DND-41 (cell line): ENCODE measurements at regions not wholly inside any gene's neighbourhood (a gene's known extent, or its start where the extent isn't known, plus 50 kb on each side); places are given as distances from the start of the nearest gene placed in this dataset.

Source experiments
- ATAC-seq: fragments of 200-7000 bp; cut with Tn5 transposase; 3 replicates; pipeline ENCODE4 v1.9.1; 2021; ENCODE audit warnings: low read depth; ENCODE audit not compliant: insufficient read depth
- DNase-seq: peaks from one replicate; pipeline ENCODE4 v3.0.0-alpha.2; 2020
- H2AFZ ChIP-seq: 2 replicates; pipeline ENCODE4 v1.6.0; 2012; ENCODE audit warnings: low read depth, low read length
- H3K27ac ChIP-seq: 2 replicates; pipeline ENCODE4 v1.5.1; 2012; ENCODE audit warnings: low read length, inconsistent platforms
- H3K27me3 ChIP-seq: fragments of 200-600 bp; sonication (generic); 2 replicates; pipeline ENCODE4 v1.6.0; 2012; ENCODE audit warnings: low read length, mild to moderate bottlenecking, inconsistent platforms; ENCODE audit not compliant: insufficient read depth, poor library complexity
- H3K36me3 ChIP-seq: 2 replicates; pipeline ENCODE4 v1.5.1; 2012; ENCODE audit warnings: low read length, inconsistent platforms; ENCODE audit not compliant: insufficient read depth
- H3K4me1 ChIP-seq: 2 replicates; pipeline ENCODE4 v1.5.1; 2012; ENCODE audit warnings: mild to moderate bottlenecking, low read length; ENCODE audit not compliant: insufficient read depth
- H3K4me2 ChIP-seq: 2 replicates; pipeline ENCODE4 v1.6.0; 2012; ENCODE audit warnings: mild to moderate bottlenecking, moderate library complexity, low read length, inconsistent platforms; ENCODE audit not compliant: insufficient read depth
- H3K4me3 ChIP-seq, 2 experiments: fragments of 200-600 bp in 1 of 2; shearing (Covaris generic) in 1 of 2; 2 replicates each; pipeline ENCODE4 v1.5.1; 2012 to 2016; ENCODE audit warnings: inconsistent platforms in 2 of 2, low read length in 2 of 2, mild to moderate bottlenecking in 2 of 2, low read depth in 1 of 2, moderate library complexity in 1 of 2
- H3K79me2 ChIP-seq: 2 replicates; pipeline ENCODE4 v1.6.0; 2012; ENCODE audit warnings: low read length, inconsistent platforms; ENCODE audit not compliant: insufficient read depth
- H3K9ac ChIP-seq: 2 replicates; pipeline ENCODE4 v1.6.0; 2012; ENCODE audit warnings: low read depth, mild to moderate bottlenecking, inconsistent platforms, low read length, moderate library complexity
- H3K9me3 ChIP-seq: 2 replicates; pipeline ENCODE4 v1.5.1; 2012; ENCODE audit warnings: low read length, moderate library complexity, mild to moderate bottlenecking, inconsistent platforms; ENCODE audit not compliant: insufficient read depth, severe bottlenecking
- H4K20me1 ChIP-seq: 2 replicates; pipeline ENCODE4 v1.6.0; 2012; ENCODE audit warnings: low read length; ENCODE audit not compliant: insufficient read depth
- CTCF ChIP-seq: IDR thresholded peaks from 2 replicates; pipeline ENCODE4 v1.5.1; 2012; ENCODE audit warnings: borderline replicate concordance, low read length, moderate library complexity, mild to moderate bottlenecking; ENCODE audit not compliant: poor library complexity, severe bottlenecking; ENCODE audit errors: extremely low read depth
- EZH2 ChIP-seq: IDR thresholded peaks from 3 replicates; pipeline ENCODE4 v1.6.1; 2012; ENCODE audit warnings: borderline replicate concordance, low read depth, mild to moderate bottlenecking, moderate library complexity, low read length, inconsistent platforms; ENCODE audit not compliant: severe bottlenecking

GRCh38 chr15:62928242-62928999 is 114.1 kb upstream of the TPM1 start:
- H2AFZ ChIP-seq, result no peak overlapping the region
- H3K4me2 ChIP-seq, result no peak overlapping the region
- no peaks in the 10 kb centered on the region for H3K4me1 ChIP-seq
- no peaks in the 10 kb centered on the region for H3K9me3 ChIP-seq
- no peak overlapping the region for H3K9ac ChIP-seq
- DNase-seq (no peak), ATAC-seq (no peak)
- no peak overlapping the region for H3K4me3 ChIP-seq
- H3K79me2 ChIP-seq, result no peaks in the 10 kb centered on the region
- no peaks in the 10 kb centered on the region for H4K20me1 ChIP-seq
- no peaks in the 10 kb centered on the region for H3K36me3 ChIP-seq
- no peak overlapping the region for H3K27ac ChIP-seq
- no peak for TF ChIP-seq CTCF
- TF ChIP-seq EZH2, result no peak
- H3K27me3 ChIP-seq, result no peaks in the 10 kb centered on the region

GRCh38 chr15:62929000-62929357 is 113.6 kb upstream of the TPM1 start:
- ATAC-seq (no peak), DNase-seq (no peak)
- no peak overlapping the region for H3K9ac ChIP-seq
- H3K27me3 ChIP-seq, result no peaks in the 10 kb centered on the region
- no peaks in the 10 kb centered on the region for H3K4me1 ChIP-seq
- no peak overlapping the region for H2AFZ ChIP-seq
- H4K20me1 ChIP-seq, result no peaks in the 10 kb centered on the region
- no peaks in the 10 kb centered on the region for H3K36me3 ChIP-seq
- H3K27ac ChIP-seq, result no peak overlapping the region
- TF ChIP-seq CTCF (no peak), EZH2 (no peak)
- H3K4me2 ChIP-seq, result no peak overlapping the region
- H3K4me3 ChIP-seq, result no peak overlapping the region
- H3K9me3 ChIP-seq, result no peaks in the 10 kb centered on the region
- no peaks in the 10 kb centered on the region for H3K79me2 ChIP-seq

- no peak overlapping the region for H3K27ac ChIP-seq
Measured at GRCh38 chr15:62931650-62932049, 110.9 kb upstream of the TPM1 start.

More at GRCh38 chr15:62931650-62932049, 110.9 kb upstream of the TPM1 start:
- Histone ChIP-seq H3K4me3 (no peak overlapping the region), H3K9me3 (no peaks in the 10 kb centered on the region), H3K27me3 (peaks cover 8% of the 10 kb centered on the region), H4K20me1 (no peaks in the 10 kb centered on the region), H2AFZ (no peak overlapping the region), H3K4me2 (no peak overlapping the region), H3K79me2 (no peaks in the 10 kb centered on the region), H3K9ac (no peak overlapping the region), H3K4me1 (no peaks in the 10 kb centered on the region), H3K36me3 (no peaks in the 10 kb centered on the region)
- ATAC-seq (no peak), DNase-seq (no peak)
- TF ChIP-seq EZH2 (no peak), CTCF (no peak)
